Panc1 (cell line): ENCODE measurements at regions not wholly inside any gene's neighbourhood (a gene's known extent, or its start where the extent isn't known, plus 50 kb on each side); places are given as distances from the start of the nearest gene placed in this dataset.
"Not testable (repeated sequence)": the region's sequence is repeated elsewhere in the genome, so short reads cannot be mapped to it uniquely, and the experiment has no call there.

ENCODE experiments used
- POLR2AphosphoS5 ChIP-seq: IDR thresholded peaks from 2 replicates; pipeline ENCODE4 v1.6.1; 2012; ENCODE audit warnings: mild to moderate bottlenecking, low read depth, low read length, moderate library complexity
- TCF7L2 ChIP-seq: IDR thresholded peaks from 2 replicates; pipeline ENCODE4 v1.6.1; 2011; ENCODE audit warnings: mild to moderate bottlenecking, low read depth, low read length, inconsistent platforms
- TF ChIP-seq, protein P1 (sequence below): fragments of 450-650 bp; IDR thresholded peaks from 2 replicates; pipeline ENCODE4 v1.5.1; 2017; ENCODE audit warnings: mild to moderate bottlenecking
- TF ChIP-seq, protein P2 (sequence below), 2 experiments: IDR thresholded peaks; 2 replicates each; pipeline ENCODE4 v1.6.1; 2011 to 2012; ENCODE audit warnings: low read depth in 2 of 2, control low read depth in 1 of 2, low read length in 1 of 2, mild to moderate bottlenecking in 1 of 2, moderate library complexity in 1 of 2; ENCODE audit not compliant: insufficient read depth in 1 of 2

DNA sequence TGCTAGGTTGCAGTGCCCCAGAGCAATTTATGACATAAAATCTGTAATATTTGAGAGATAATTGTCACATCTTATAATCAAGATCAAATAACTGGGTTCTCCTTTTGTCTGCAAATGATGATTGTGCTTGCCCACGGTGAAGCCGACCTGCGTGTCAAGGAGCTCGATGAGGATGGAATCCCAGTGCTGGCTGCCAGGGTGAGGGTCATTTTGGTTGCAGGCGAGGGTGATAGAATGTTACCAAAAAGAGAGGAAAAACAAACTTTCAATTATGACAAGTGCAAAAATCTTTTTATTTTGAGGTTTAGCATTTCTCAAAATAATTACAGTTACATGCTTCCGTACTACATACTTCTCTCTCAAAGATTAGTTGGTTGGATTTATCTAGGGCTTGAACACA, 76.4 kb upstream of the ZNF658 start:
- TF ChIP-seq, protein P1, sequence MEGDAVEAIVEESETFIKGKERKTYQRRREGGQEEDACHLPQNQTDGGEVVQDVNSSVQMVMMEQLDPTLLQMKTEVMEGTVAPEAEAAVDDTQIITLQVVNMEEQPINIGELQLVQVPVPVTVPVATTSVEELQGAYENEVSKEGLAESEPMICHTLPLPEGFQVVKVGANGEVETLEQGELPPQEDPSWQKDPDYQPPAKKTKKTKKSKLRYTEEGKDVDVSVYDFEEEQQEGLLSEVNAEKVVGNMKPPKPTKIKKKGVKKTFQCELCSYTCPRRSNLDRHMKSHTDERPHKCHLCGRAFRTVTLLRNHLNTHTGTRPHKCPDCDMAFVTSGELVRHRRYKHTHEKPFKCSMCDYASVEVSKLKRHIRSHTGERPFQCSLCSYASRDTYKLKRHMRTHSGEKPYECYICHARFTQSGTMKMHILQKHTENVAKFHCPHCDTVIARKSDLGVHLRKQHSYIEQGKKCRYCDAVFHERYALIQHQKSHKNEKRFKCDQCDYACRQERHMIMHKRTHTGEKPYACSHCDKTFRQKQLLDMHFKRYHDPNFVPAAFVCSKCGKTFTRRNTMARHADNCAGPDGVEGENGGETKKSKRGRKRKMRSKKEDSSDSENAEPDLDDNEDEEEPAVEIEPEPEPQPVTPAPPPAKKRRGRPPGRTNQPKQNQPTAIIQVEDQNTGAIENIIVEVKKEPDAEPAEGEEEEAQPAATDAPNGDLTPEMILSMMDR, result not testable (repeated sequence)
- TF ChIP-seq TCF7L2, POLR2AphosphoS5: not testable (repeated sequence)
- TF ChIP-seq, protein P2, sequence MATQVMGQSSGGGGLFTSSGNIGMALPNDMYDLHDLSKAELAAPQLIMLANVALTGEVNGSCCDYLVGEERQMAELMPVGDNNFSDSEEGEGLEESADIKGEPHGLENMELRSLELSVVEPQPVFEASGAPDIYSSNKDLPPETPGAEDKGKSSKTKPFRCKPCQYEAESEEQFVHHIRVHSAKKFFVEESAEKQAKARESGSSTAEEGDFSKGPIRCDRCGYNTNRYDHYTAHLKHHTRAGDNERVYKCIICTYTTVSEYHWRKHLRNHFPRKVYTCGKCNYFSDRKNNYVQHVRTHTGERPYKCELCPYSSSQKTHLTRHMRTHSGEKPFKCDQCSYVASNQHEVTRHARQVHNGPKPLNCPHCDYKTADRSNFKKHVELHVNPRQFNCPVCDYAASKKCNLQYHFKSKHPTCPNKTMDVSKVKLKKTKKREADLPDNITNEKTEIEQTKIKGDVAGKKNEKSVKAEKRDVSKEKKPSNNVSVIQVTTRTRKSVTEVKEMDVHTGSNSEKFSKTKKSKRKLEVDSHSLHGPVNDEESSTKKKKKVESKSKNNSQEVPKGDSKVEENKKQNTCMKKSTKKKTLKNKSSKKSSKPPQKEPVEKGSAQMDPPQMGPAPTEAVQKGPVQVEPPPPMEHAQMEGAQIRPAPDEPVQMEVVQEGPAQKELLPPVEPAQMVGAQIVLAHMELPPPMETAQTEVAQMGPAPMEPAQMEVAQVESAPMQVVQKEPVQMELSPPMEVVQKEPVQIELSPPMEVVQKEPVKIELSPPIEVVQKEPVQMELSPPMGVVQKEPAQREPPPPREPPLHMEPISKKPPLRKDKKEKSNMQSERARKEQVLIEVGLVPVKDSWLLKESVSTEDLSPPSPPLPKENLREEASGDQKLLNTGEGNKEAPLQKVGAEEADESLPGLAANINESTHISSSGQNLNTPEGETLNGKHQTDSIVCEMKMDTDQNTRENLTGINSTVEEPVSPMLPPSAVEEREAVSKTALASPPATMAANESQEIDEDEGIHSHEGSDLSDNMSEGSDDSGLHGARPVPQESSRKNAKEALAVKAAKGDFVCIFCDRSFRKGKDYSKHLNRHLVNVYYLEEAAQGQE (IDR thresholded peaks at IDR 0.05; ENCODE audit: insufficient read depth in 1 of 2, low read depth in 2 of 2, low read length in 1 of 2), result not testable (repeated sequence)
